MG63 (cell line): ENCODE measurements at regions not wholly inside any gene's neighbourhood (a gene's known extent, or its start where the extent isn't known, plus 50 kb on each side); places are given as distances from the start of the nearest gene placed in this dataset.

ENCODE experiments used
- DNase-seq: peaks from one replicate; pipeline ENCODE4 v3.0.0-alpha.2; 2020
- H3K27me3 ChIP-seq: fragments of 250-450 bp; sonication (Bioruptor Pico); 2 replicates; pipeline ENCODE4 v1.5.1; 2020; ENCODE audit warnings: mild to moderate bottlenecking, moderate library complexity
- H3K36me3 ChIP-seq: fragments of 250-450 bp; sonication (Bioruptor Pico); 2 replicates; pipeline ENCODE4 v1.5.1; 2020; ENCODE audit warnings: mild to moderate bottlenecking, moderate library complexity
- H3K4me3 ChIP-seq: fragments of 250-450 bp; sonication (Bioruptor Pico); 2 replicates; pipeline ENCODE4 v1.5.1; 2020; ENCODE audit warnings: mild to moderate bottlenecking, moderate library complexity
- H3K9me3 ChIP-seq: fragments of 250-450 bp; sonication (Bioruptor Pico); 2 replicates; pipeline ENCODE4 v1.5.1; 2020; ENCODE audit warnings: mild to moderate bottlenecking, moderate library complexity

- Histone ChIP-seq H3K36me3 (no peaks in the 10 kb centered on the region), H3K9me3 (peaks cover 3% of the 10 kb centered on the region; the same call in 1 of the 2 replicates), H3K27me3 (no peaks in the 10 kb centered on the region), H3K4me3 (no peak overlapping the region)
- peak; percentile 61 for DNase-seq
These were observed 164.0 kb downstream of the CARTPT start for GRCh38 chr5:71882826-71883741.

GRCh38 chr5:71883742-71884103, 164.6 kb downstream of the CARTPT start:
- no peak for DNase-seq

GRCh38 chr5:71884926-71885325, 165.9 kb downstream of the CARTPT start:
- H3K36me3 ChIP-seq, result no peaks in the 10 kb centered on the region
- no peaks in the 10 kb centered on the region for H3K27me3 ChIP-seq
- H3K4me3 ChIP-seq, result no peak overlapping the region
- DNase-seq, result peak; percentile 23
- peaks cover 3% of the 10 kb centered on the region; the same call in 1 of the 2 replicates for H3K9me3 ChIP-seq

More at GRCh38 chr5:71883742-71884103, 164.6 kb downstream of the CARTPT start:
- H3K36me3 ChIP-seq, result no peaks in the 10 kb centered on the region
- H3K4me3 ChIP-seq, result no peak overlapping the region
- peaks cover 3% of the 10 kb centered on the region; the same call in 1 of the 2 replicates for H3K9me3 ChIP-seq
- no peaks in the 10 kb centered on the region for H3K27me3 ChIP-seq

GRCh38 chr5:71886406-71886805, 167.3 kb downstream of the CARTPT start:
- no peak for DNase-seq
- Histone ChIP-seq H3K9me3 (peaks cover 3% of the 10 kb centered on the region; the same call in 1 of the 2 replicates), H3K27me3 (no peaks in the 10 kb centered on the region), H3K36me3 (no peaks in the 10 kb centered on the region), H3K4me3 (no peak overlapping the region)

- H3K36me3 ChIP-seq, result no peaks in the 10 kb centered on the region
- no peak overlapping the region for H3K4me3 ChIP-seq
- DNase-seq, result no peak
- H3K27me3 ChIP-seq, result no peaks in the 10 kb centered on the region
- peaks cover 3% of the 10 kb centered on the region; the same call in 1 of the 2 replicates for H3K9me3 ChIP-seq
These were observed 168.6 kb downstream of the CARTPT start for GRCh38 chr5:71887680-71888079.

- Histone ChIP-seq H3K4me3 (no peak overlapping the region), H3K9me3 (peaks cover 3% of the 10 kb centered on the region; the same call in 1 of the 2 replicates), H3K27me3 (no peaks in the 10 kb centered on the region), H3K36me3 (no peaks in the 10 kb centered on the region)
- no peak for DNase-seq
These were observed 172.3 kb downstream of the CARTPT start for GRCh38 chr5:71891406-71891805.

- no peak overlapping the region for H3K4me3 ChIP-seq
- no peaks in the 10 kb centered on the region for H3K27me3 ChIP-seq
- H3K36me3 ChIP-seq, result no peaks in the 10 kb centered on the region
- DNase-seq, result peak; percentile 32
- peaks cover 3% of the 10 kb centered on the region; the same call in 1 of the 2 replicates for H3K9me3 ChIP-seq
These were observed 172.8 kb downstream of the CARTPT start for GRCh38 chr5:71891856-71892255.

GRCh38 chr5:71892641-71893365, 173.7 kb downstream of the CARTPT start:
- no peaks in the 10 kb centered on the region for H3K9me3 ChIP-seq
- H3K4me3 ChIP-seq, result no peak overlapping the region
- H3K27me3 ChIP-seq, result no peaks in the 10 kb centered on the region
- H3K36me3 ChIP-seq, result no peaks in the 10 kb centered on the region
- DNase-seq, result no peak

- H3K4me3 ChIP-seq, result no peak overlapping the region
- no peaks in the 10 kb centered on the region for H3K27me3 ChIP-seq
- no peaks in the 10 kb centered on the region for H3K36me3 ChIP-seq
- DNase-seq, result no peak
- no peaks in the 10 kb centered on the region for H3K9me3 ChIP-seq
These were observed 174.4 kb downstream of the CARTPT start for GRCh38 chr5:71893451-71893850.

GRCh38 chr5:71894091-71894490, 175.0 kb downstream of the CARTPT start:
- no peaks in the 10 kb centered on the region for H3K9me3 ChIP-seq
- no peak for DNase-seq
- no peaks in the 10 kb centered on the region for H3K27me3 ChIP-seq
- no peaks in the 10 kb centered on the region for H3K36me3 ChIP-seq
- H3K4me3 ChIP-seq, result no peak overlapping the region

GRCh38 chr5:71895546-71895945, 176.5 kb downstream of the CARTPT start:
- H3K4me3 ChIP-seq, result no peak overlapping the region
- H3K9me3 ChIP-seq, result no peaks in the 10 kb centered on the region
- no peak for DNase-seq
- H3K36me3 ChIP-seq, result no peaks in the 10 kb centered on the region
- H3K27me3 ChIP-seq, result no peaks in the 10 kb centered on the region

GRCh38 chr5:71899865-71900342, 180.8 kb downstream of the CARTPT start:
- H3K27me3 ChIP-seq, result no peaks in the 10 kb centered on the region
- no peaks in the 10 kb centered on the region for H3K36me3 ChIP-seq
- no peak overlapping the region for H3K4me3 ChIP-seq
- peak; percentile 65 for DNase-seq
- H3K9me3 ChIP-seq, result no peaks in the 10 kb centered on the region

- no peak for DNase-seq
These were observed 184.7 kb downstream of the CARTPT start for GRCh38 chr5:71903808-71904207.

GRCh38 chr5:71904852-71905251, 185.8 kb downstream of the CARTPT start:
- H3K4me3 ChIP-seq, result no peak overlapping the region
- DNase-seq, result no peak
- no peaks in the 10 kb centered on the region for H3K36me3 ChIP-seq
- no peaks in the 10 kb centered on the region for H3K9me3 ChIP-seq
- H3K27me3 ChIP-seq, result no peaks in the 10 kb centered on the region

More at GRCh38 chr5:71903808-71904207, 184.7 kb downstream of the CARTPT start:
- no peaks in the 10 kb centered on the region for H3K9me3 ChIP-seq
- no peak overlapping the region for H3K4me3 ChIP-seq
- H3K36me3 ChIP-seq, result no peaks in the 10 kb centered on the region
- H3K27me3 ChIP-seq, result no peaks in the 10 kb centered on the region

GRCh38 chr5:71905834-71906711, 187.0 kb downstream of the CARTPT start:
- Histone ChIP-seq H3K36me3 (no peaks in the 10 kb centered on the region), H3K9me3 (no peaks in the 10 kb centered on the region), H3K27me3 (no peaks in the 10 kb centered on the region), H3K4me3 (no peak overlapping the region)
- no peak for DNase-seq

- no peaks in the 10 kb centered on the region for H3K27me3 ChIP-seq
- no peak overlapping the region for H3K4me3 ChIP-seq
- no peaks in the 10 kb centered on the region for H3K36me3 ChIP-seq
- no peak for DNase-seq
- H3K9me3 ChIP-seq, result no peaks in the 10 kb centered on the region
These were observed 188.0 kb downstream of the CARTPT start for GRCh38 chr5:71907001-71907588.
